ENCODE measurements at regions not wholly inside any gene's neighbourhood (a gene's known extent, or its start where the extent isn't known, plus 50 kb on each side); places are given as distances from the start of the nearest gene placed in this dataset.

DNA sequence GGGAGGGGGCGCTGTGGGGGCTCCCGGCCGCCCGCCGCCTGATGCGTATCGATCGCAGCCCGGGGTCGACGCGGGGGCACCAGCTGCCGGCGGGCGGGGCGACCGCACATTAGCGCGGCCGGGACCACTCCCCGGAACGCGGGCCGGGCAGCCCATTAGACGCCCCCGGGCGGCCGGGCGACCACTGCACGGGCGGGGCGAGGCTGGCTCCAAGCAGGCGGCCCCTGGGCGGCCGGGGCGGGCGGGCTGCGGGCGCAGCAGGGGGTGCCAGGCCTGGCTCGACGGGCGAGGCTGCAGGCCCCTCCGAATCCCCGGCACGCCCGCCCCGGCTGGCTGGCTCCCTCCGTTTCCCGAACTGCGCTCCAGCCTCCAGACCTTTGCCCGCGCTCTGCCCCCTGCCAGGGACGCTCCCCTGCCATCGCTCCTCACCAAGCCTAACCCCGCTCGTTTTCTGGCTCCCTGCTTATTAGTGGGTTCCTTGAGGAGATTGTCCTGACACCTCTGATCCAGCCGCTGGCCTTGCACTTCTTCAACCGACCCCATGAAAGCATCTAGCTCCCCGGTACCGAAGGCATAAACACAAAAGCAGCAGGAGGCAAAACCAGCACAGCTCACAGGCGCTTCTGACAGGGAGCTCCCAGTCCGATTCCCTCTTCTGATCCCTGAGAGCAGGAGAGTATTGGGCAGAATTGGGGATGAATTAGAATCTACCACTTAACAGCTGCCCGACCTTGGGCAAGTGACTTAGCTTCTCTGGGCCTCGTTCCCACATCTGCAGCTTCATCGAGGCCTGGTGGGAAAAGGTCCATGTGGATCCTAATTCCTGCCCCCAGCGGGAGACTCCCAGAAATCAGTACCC, 92.6 kb upstream of the CASZ1 start:
- TF ChIP-seq YY1 (IDR thresholded peaks at IDR 0.05; ENCODE audit: insufficient read depth, insufficient read length) (no peak), ZNF274 (IDR thresholded peaks at IDR 0.05; ENCODE audit: low read depth, low read length) (no peak)

Measured in NT2/D1 (cell line).